ENCODE measurements at regions not wholly inside any gene's neighbourhood (a gene's known extent, or its start where the extent isn't known, plus 50 kb on each side); places are given as distances from the start of the nearest gene placed in this dataset.

GRCh38 chr12:124489915-124490583 is 77.4 kb downstream of the NCOR2 start:
- TF ChIP-seq POLR2A (IDR thresholded peaks at IDR 0.05; ENCODE audit: low read depth, low read length): no peak
- DNase-seq (ENCODE audit: insufficient read length, low spot score) (no peak), FAIRE-seq (no peak)

DNA sequence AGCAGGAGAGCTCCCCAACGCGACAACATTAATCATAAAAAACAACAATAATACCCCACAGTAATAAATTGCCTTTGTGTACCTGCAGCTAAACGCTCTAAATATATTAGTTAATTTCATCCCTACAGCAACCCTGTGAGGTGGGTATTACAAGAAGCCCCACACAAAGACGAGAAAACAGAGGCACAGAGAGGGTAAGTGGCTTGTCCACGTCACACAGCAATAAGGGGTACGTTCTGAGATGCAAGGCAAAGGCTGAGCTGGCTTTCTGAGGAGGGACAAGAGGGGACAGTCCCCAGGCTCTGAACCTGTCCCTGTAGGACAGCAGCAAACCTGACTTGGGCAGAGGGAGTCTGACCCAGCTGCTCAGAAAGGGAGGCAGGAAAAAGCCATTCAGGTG is 78.2 kb downstream of the NCOR2 start:
- no peak for DNase-seq (ENCODE audit: insufficient read length, low spot score)
- no peak for TF ChIP-seq POLR2A (IDR thresholded peaks at IDR 0.05; ENCODE audit: low read depth, low read length)
- no peak for FAIRE-seq

GRCh38 chr12:124488520-124488919 is 78.9 kb downstream of the NCOR2 start:
- DNase-seq (ENCODE audit: insufficient read length, low spot score) (no peak), FAIRE-seq (no peak)
- no peak for TF ChIP-seq POLR2A (IDR thresholded peaks at IDR 0.05; ENCODE audit: low read depth, low read length)

GRCh38 chr12:124487834-124488165 is 79.6 kb downstream of the NCOR2 start:
- no peak for DNase-seq (ENCODE audit: insufficient read length, low spot score)
- TF ChIP-seq POLR2A (IDR thresholded peaks at IDR 0.05; ENCODE audit: low read depth, low read length): no peak
- no peak for FAIRE-seq

DNA sequence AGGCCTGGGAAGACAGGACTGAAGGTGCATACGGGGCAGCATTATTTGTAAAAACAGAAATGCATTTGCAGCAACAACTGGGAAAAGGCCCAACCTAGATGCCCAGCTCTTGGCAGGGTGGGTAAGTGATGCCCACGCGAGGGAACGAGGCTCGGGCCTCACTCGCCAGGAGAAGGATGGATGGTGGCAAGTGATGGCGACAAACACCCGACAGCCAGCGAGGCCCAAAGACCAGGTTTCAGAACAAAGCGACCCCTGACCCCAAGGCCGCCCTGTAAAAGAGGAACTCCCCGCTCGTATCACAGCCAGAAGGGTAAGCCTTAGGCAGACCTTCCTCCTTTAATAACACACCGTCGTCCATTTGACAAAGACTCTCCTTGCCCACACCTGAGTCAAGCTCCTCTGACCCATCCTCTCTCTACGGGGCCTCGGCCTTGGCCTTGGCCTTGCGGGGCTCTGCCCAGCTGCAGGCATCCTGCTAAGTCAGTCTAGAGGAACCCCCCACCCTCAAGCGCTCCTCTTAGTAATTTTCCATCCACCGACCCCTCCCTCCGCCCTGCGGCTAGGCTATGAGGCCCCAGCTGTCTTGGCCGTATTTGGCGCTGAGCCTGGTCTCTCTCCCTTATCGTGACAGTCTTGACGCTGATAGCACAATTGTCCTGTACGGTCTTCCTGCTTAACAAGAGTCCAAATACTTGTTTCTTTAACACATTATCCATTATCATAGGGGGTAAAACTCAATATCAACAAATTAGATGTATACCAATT is 80.2 kb downstream of the NCOR2 start:
- no peak for DNase-seq (ENCODE audit: insufficient read length, low spot score)
- TF ChIP-seq POLR2A (IDR thresholded peaks at IDR 0.05; ENCODE audit: low read depth, low read length): no peak
- FAIRE-seq: no peak

DNA sequence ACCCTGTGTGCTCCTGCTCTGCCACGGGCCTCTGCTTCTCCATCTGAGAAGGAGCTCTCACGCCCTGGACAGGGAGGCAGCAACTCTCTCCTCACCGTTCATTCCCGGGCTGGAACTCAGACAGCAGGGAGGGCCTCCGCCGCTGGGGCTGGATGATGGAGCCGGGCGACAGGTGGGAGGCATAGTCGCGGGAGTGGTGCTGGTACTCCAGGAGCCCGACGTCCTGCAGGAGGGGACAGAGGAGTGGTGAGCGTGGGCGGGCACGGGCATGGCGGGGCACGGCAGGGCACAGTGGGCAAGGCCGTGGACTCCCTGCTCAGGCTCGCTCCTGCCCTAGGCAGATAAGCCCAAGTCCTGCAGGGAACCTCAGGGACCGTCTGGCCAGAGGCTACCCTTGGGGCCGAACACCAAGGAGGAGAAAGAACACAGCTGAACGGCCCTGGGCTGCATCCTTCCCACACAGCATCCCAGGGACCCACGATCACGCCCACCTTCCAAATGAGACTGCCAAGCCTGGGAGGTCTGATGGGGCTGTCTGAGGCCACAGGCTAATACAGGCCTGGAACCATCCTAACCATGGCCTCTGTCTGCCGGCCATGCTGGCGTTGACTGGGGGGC is 81.0 kb downstream of the NCOR2 start:
- TF ChIP-seq POLR2A (IDR thresholded peaks at IDR 0.05; ENCODE audit: low read depth, low read length): no peak
- no peak for FAIRE-seq
- no peak for DNase-seq (ENCODE audit: insufficient read length, low spot score)

- no peak for TF ChIP-seq POLR2A (IDR thresholded peaks at IDR 0.05; ENCODE audit: low read depth, low read length)
- no peak for DNase-seq (ENCODE audit: insufficient read length, low spot score)
- no peak for FAIRE-seq
These were observed 82.0 kb downstream of the NCOR2 start for GRCh38 chr12:124485371-124485770.

DNA sequence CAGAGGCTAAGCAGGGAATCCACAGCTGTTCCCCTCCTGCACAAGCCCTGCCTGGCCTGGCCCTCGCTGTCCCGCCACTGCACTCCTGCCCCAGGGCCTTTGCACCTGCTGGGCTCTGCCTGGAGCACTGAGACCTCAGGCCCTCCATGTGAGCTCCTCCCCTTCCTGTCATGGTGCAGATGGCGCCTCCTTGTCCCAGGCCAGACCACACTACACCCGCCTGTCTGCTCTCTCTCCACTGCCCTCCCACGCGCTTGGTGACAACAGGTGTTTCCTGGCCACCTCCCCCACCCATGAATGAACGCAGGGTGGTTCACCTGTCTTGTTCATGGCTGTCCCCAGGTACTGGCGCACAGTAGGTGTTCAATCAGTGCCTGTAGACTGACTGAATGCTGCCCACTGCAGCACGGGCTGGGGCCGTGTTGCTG is 82.9 kb downstream of the NCOR2 start:
- no peak for DNase-seq (ENCODE audit: insufficient read length, low spot score)
- no peak for TF ChIP-seq POLR2A (IDR thresholded peaks at IDR 0.05; ENCODE audit: low read depth, low read length)
- FAIRE-seq: no peak

- FAIRE-seq: no peak
- TF ChIP-seq POLR2A (IDR thresholded peaks at IDR 0.05; ENCODE audit: low read depth, low read length): no peak
- no peak for DNase-seq (ENCODE audit: insufficient read length, low spot score)
These were observed 83.3 kb downstream of the NCOR2 start for GRCh38 chr12:124484067-124484466.

DNA sequence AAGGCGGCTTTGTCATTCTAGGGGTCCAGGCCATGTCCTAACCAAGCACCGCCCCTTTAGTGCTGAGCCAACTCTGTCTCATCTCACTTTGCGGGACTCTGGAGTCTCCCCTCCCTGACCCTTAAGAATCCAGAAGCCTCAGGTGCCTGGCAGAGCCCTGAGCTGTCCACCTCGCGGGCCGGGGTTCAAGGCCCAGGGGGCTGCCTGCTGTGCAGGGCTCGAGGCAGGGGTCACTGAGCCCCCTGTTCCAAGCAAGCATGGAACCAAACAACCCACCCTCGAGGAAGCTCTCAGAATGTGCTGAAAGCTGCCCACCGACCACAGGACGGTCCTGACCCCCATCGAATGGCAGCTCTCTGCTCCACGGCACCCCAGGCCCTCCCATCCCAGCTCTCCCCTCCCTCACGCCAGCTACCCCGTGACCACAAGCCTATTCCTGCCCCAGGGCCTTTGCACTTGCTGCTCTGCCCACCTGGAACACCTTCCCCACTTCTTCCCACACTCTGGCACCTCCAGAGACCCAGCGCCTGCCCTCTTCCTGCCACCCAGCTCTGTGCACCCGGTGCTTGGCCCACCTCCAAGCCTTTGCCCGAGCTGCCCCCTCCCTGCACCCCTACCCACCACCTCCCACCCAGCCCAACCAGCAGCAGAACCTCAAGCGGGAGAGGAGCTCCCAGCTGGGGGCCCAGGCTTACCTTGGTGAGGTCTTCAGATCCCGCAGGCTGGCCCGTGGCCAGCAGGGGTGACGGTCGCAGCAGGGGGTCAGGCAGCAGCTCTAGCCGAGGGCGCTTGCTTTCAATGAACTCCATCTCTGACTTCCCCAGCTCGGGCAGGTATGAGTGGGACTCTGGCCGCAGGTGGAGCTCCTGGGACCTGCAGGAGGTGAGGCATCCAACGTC is 84.3 kb downstream of the NCOR2 start:
- DNase-seq (ENCODE audit: insufficient read length, low spot score) (no peak), FAIRE-seq (no peak)
- TF ChIP-seq POLR2A (IDR thresholded peaks at IDR 0.05; ENCODE audit: low read depth, low read length): no peak

GRCh38 chr12:124482567-124482893 is 84.9 kb downstream of the NCOR2 start:
- DNase-seq (ENCODE audit: insufficient read length, low spot score): no peak
- FAIRE-seq: no peak
- TF ChIP-seq POLR2A (IDR thresholded peaks at IDR 0.05; ENCODE audit: low read depth, low read length): no peak

GRCh38 chr12:124481772-124482566 is 85.4 kb downstream of the NCOR2 start:
- TF ChIP-seq POLR2A (IDR thresholded peaks at IDR 0.05; ENCODE audit: low read depth, low read length): no peak
- DNase-seq (ENCODE audit: insufficient read length, low spot score) (no peak), FAIRE-seq (no peak)

DNA sequence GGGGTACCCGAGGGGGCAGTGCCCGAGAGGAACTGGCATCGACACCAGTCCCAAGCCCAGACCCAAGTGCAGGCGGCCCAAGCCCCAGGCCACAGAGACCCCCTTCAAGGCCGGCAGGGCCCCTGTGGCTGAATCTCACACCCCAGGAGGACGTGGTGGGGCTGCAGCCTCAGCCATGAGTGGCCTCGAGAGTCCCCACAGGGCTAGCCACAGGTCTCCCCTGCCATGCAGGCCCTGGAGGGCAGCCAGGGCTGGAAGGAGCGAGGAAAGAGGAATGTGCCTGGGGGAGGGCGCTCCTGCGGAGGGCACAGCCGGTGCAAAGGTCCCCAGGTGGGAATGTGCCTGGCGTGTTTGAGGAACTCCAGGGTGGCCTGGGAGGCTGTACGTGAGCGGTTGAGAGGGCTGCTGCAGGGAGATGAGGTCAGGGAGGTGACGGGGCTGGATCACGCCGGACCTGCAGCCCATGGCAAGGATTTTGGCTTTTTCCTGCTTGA is 86.1 kb downstream of the NCOR2 start:
- TF ChIP-seq POLR2A (IDR thresholded peaks at IDR 0.05; ENCODE audit: low read depth, low read length): no peak
- FAIRE-seq (no peak), DNase-seq (ENCODE audit: insufficient read length, low spot score) (no peak)
